Mesendoderm (in vitro differentiated cells): ENCODE measurements at regions not wholly inside any gene's neighbourhood (a gene's known extent, or its start where the extent isn't known, plus 50 kb on each side); places are given as distances from the start of the nearest gene placed in this dataset.
"Not testable (repeated sequence)": the region's sequence is repeated elsewhere in the genome, so short reads cannot be mapped to it uniquely, and the experiment has no call there.

Experiments
- DNase-seq: peaks from one replicate; pipeline ENCODE4 v3.0.0; 2013
- H2AK5ac ChIP-seq: 2 replicates; pipeline ENCODE4 v1.6.1; 2013; ENCODE audit warnings: low read length, inconsistent platforms
- H2BK120ac ChIP-seq: 2 replicates; pipeline ENCODE4 v1.6.1; 2013; ENCODE audit warnings: low read depth, mild to moderate bottlenecking, low read length, moderate library complexity, mixed read lengths
- H2BK15ac ChIP-seq: replicated peaks from 2 replicates; pipeline ENCODE4 v1.6.1; 2013; ENCODE audit warnings: low read depth, mild to moderate bottlenecking, moderate library complexity
- H2BK5ac ChIP-seq: 2 replicates; pipeline ENCODE4 v1.6.1; 2013; ENCODE audit warnings: low read length, inconsistent platforms
- H3K18ac ChIP-seq: 2 replicates; pipeline ENCODE4 v1.6.1; 2013; ENCODE audit warnings: mild to moderate bottlenecking, low read length, mixed read lengths
- H3K23ac ChIP-seq: one replicate; pipeline ENCODE4 v1.6.1; 2013; ENCODE audit warnings: low read length
- H3K27ac ChIP-seq: 2 replicates; pipeline ENCODE4 v1.5.1; 2013; ENCODE audit warnings: low read depth, mild to moderate bottlenecking, inconsistent platforms, low read length, moderate library complexity
- H3K27me3 ChIP-seq: 2 replicates; pipeline ENCODE4 v1.6.1; 2013; ENCODE audit warnings: low read length, control low read depth, mild to moderate bottlenecking, inconsistent platforms; ENCODE audit not compliant: insufficient read depth, poor library complexity
- H3K36me3 ChIP-seq: 2 replicates; pipeline ENCODE4 v1.6.1; 2013; ENCODE audit warnings: low read length, inconsistent platforms; ENCODE audit not compliant: control insufficient read depth, insufficient read depth
- H3K4ac ChIP-seq: one replicate; pipeline ENCODE4 v1.6.1; 2013; ENCODE audit warnings: low read depth, mild to moderate bottlenecking, low read length, moderate library complexity
- H3K4me1 ChIP-seq: 2 replicates; pipeline ENCODE4 v1.6.1; 2013; ENCODE audit warnings: low read depth, low read length, inconsistent platforms; ENCODE audit not compliant: control insufficient read depth
- H3K4me2 ChIP-seq: 2 replicates; pipeline ENCODE4 v1.6.1; 2013; ENCODE audit warnings: low read length
- H3K4me3 ChIP-seq: 2 replicates; pipeline ENCODE4 v1.5.1; 2013; ENCODE audit warnings: mild to moderate bottlenecking, low read length
- H3K56ac ChIP-seq: one replicate; pipeline ENCODE4 v1.6.1; 2013; ENCODE audit warnings: low read length
- H3K79me1 ChIP-seq: 2 replicates; pipeline ENCODE4 v1.6.1; 2013; ENCODE audit warnings: low read length, inconsistent platforms
- H3K79me2 ChIP-seq: 2 replicates; pipeline ENCODE4 v1.6.1; 2013; ENCODE audit warnings: mild to moderate bottlenecking, low read length; ENCODE audit not compliant: control insufficient read depth, insufficient read depth
- H3K9ac ChIP-seq: 2 replicates; pipeline ENCODE4 v1.6.1; 2013; ENCODE audit warnings: low read length, inconsistent platforms
- H4K5ac ChIP-seq: one replicate; pipeline ENCODE4 v1.6.1; 2013; ENCODE audit warnings: low read length
- H4K8ac ChIP-seq: one replicate; pipeline ENCODE4 v1.6.1; 2013; ENCODE audit warnings: low read depth, mild to moderate bottlenecking, control low read depth, low read length, moderate library complexity
- WGBS: extraction: QIAGEN DNeasy Blood & Tissue Kit; methylation state at CpG from one replicate; pipeline ENCODE4 v1.1.7; 2013; ENCODE audit warnings: low lambda C conversion rate, missing lambda C conversion rate; ENCODE audit not compliant: insufficient coverage; ENCODE audit errors: extremely low coverage; 5-methylcytosine and 5-hydroxymethylcytosine counted together

DNA sequence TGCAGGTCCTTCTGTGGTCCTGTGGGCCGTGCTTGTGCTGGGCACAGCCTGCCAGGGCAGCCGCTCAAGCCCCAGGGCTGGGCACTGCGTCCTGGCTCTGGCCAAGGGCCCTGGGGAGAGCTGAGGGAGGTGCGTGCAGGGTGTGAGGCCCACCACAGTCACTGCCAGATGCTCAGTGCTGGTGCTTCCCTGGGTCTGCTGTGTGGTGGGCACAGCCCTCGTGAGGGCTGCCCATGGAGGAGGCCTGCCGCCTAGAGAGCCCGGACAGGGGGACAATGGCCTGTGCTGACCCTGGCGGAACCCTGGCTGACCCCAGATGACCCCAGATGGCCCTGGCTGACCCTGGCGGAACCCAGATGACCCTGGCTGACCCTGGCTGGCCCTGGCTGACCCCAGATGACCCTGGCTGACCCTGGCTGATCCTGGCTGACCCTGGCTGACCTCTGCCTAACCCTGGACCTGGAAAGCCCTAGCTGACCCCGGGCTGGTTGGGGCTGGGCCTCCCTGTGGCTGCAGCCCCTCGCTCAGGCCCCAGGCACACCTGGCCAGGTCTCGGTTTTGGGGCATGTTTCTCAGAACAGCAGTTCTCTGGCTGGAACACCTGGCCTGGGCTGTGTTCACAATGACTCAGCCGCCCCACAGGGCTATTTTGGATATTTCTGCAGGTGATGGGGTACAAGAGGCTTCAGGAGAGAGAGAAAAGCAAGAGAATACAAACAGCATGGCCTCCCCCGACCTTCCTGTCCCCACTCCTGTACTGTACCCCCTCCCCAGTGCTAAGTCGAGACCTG lies 55.4 kb downstream of the TMEM121 start:
- Histone ChIP-seq H4K5ac (no peak overlapping the region), H3K9ac (no peak overlapping the region), H2BK5ac (no peak overlapping the region), H3K23ac (no peak overlapping the region), H3K79me1 (no peaks in the 10 kb centered on the region), H3K36me3 (no peaks in the 10 kb centered on the region), H3K27me3 (no peaks in the 10 kb centered on the region), H2AK5ac (no peak overlapping the region), H3K56ac (no peak overlapping the region), H2BK120ac (no peak overlapping the region), H3K4me1 (no peaks in the 10 kb centered on the region), H3K79me2 (no peaks in the 10 kb centered on the region), H3K4me2 (no peak overlapping the region), H4K8ac (no peak overlapping the region), H3K4ac (no peak overlapping the region), H3K4me3 (no peak overlapping the region), H3K27ac (no peak overlapping the region), H3K18ac (no peak overlapping the region), H2BK15ac (no peak overlapping the region)
- WGBS = no CpG with 5 or more reads among the region's 15 CpGs
- DNase-seq = no peak

DNA sequence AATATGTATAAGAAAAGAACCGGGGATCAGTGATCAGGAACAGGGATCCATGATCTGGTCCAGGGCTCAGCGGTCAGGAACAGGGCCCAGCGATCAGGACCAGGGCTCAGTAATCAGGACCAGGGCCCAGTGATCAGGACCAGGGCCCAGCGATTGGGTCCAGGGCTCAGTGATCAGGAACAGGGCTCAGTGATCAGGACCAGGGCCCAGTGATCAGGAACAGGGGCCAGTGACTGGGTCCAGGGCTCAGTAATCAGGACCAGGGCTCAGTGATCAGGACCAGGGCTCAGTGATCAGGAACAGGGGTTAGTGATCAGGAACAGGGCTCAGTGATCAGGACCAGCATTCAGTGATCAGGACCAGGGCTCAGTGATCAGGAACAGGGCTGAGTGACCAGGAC lies 56.3 kb downstream of the TMEM121 start:
- no CpG with 5 or more reads among the region's 4 CpGs for WGBS
- H3K79me1 ChIP-seq = no peaks in the 10 kb centered on the region
- no peak overlapping the region for H2BK5ac ChIP-seq
- H3K4ac ChIP-seq = no peak overlapping the region
- H3K4me2 ChIP-seq = no peak overlapping the region
- no peak overlapping the region for H3K56ac ChIP-seq
- H3K18ac ChIP-seq = no peak overlapping the region
- H3K27ac ChIP-seq = no peak overlapping the region
- no peak overlapping the region for H3K9ac ChIP-seq
- no peak overlapping the region for H4K8ac ChIP-seq
- H3K36me3 ChIP-seq = no peaks in the 10 kb centered on the region
- H3K27me3 ChIP-seq = no peaks in the 10 kb centered on the region
- no peak overlapping the region for H2AK5ac ChIP-seq
- no peak overlapping the region for H3K23ac ChIP-seq
- no peaks in the 10 kb centered on the region for H3K4me1 ChIP-seq
- H3K4me3 ChIP-seq = no peak overlapping the region
- no peak overlapping the region for H4K5ac ChIP-seq
- H3K79me2 ChIP-seq = no peaks in the 10 kb centered on the region
- peak; percentile 7 for DNase-seq
- H2BK120ac ChIP-seq = no peak overlapping the region
- H2BK15ac ChIP-seq = no peak overlapping the region

DNA sequence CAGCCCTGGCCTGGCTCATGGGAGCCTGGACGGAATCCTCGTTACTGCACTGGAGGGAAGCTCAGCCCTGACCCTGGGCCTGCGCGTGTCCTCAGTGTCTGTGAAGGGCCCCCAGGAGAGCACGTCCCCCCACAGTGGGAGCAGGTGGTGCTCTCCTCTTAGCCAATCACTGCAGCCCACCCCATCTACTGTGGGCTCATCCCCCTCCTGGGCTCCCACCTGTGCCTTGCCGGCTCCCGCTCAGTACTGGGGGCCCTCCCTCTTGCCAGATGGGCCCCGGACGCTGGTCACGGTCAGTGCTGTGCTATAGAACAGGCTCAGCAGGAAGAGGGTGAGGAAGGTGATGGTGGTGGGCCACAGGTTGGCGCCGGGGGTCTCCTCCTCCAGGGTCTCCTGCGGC lies 57.5 kb downstream of the TMEM121 start:
- not testable (repeated sequence) for H3K27ac ChIP-seq, H4K5ac ChIP-seq, H2BK15ac ChIP-seq, H3K79me2 ChIP-seq, DNase-seq, H3K27me3 ChIP-seq, H2BK5ac ChIP-seq, H3K56ac ChIP-seq, H4K8ac ChIP-seq, H3K36me3 ChIP-seq, H3K79me1 ChIP-seq, H3K4ac ChIP-seq, H3K4me1 ChIP-seq, H3K18ac ChIP-seq, H2BK120ac ChIP-seq, H3K9ac ChIP-seq, H3K23ac ChIP-seq, H2AK5ac ChIP-seq, H3K4me3 ChIP-seq, H3K4me2 ChIP-seq
- WGBS = no CpG with 5 or more reads among the region's 13 CpGs

DNA sequence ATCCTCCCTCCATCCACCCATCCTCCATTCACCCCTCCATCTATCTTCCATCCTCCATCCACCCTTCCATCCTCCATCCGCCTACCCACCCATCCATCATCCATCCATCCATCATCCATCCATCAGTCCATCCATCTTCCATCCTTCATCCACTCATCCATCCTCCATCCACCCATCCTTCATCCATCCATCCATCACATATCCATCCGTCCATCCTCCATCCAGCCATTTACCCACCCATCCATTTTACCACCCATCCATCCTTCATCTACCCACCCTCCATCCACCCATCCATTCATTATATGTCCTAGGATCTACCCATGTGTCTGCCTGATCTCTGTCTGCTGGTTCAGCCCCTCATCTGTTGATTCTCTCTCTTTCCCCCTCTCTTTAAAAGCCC lies 58.9 kb downstream of the TMEM121 start:
- H3K4me2 ChIP-seq, H2AK5ac ChIP-seq, H3K9ac ChIP-seq, H4K8ac ChIP-seq, H2BK15ac ChIP-seq, H3K27me3 ChIP-seq, H3K79me1 ChIP-seq, H3K4me1 ChIP-seq, H2BK120ac ChIP-seq, H3K18ac ChIP-seq, H3K36me3 ChIP-seq, H3K23ac ChIP-seq, H3K4me3 ChIP-seq, DNase-seq, H4K5ac ChIP-seq, H3K4ac ChIP-seq, H3K56ac ChIP-seq, H2BK5ac ChIP-seq, H3K27ac ChIP-seq, H3K79me2 ChIP-seq: not testable (repeated sequence)
- WGBS = 100% methylated on average over 2 of the region's 2 CpGs

DNA sequence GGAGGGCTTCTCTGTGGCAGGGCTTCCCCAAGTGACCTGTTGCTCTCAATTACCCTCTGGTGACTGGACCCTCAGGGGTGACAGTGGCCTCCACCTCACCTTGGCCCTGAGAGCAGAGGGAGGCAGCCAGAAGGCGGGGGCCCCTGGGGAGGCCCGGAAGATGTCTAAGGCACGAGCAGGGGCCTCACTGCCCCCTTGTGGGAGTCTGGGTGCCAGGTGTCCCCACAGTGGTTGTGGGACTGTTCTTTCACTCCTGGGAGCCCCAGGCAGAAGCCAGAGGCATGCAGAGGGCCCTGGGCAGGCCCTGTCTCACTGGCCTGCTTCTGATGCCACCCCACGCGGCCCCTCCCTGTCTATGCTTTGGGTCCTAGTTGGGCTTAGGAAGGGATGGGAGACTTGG lies 59.3 kb downstream of the TMEM121 start:
- DNase-seq, H3K79me2 ChIP-seq, H3K18ac ChIP-seq, H3K4me2 ChIP-seq, H3K79me1 ChIP-seq, H3K36me3 ChIP-seq, H2BK120ac ChIP-seq, H3K27me3 ChIP-seq, H3K4me1 ChIP-seq, H3K23ac ChIP-seq, H3K4me3 ChIP-seq, H4K5ac ChIP-seq, H4K8ac ChIP-seq, H3K9ac ChIP-seq, H3K27ac ChIP-seq, H2BK5ac ChIP-seq, H3K56ac ChIP-seq, H2AK5ac ChIP-seq, H3K4ac ChIP-seq, H2BK15ac ChIP-seq: not testable (repeated sequence)
- no CpG with 5 or more reads among the region's 5 CpGs for WGBS
